Fibroblast of skin of back (primary cell): ENCODE measurements at regions not wholly inside any gene's neighbourhood (a gene's known extent, or its start where the extent isn't known, plus 50 kb on each side); places are given as distances from the start of the nearest gene placed in this dataset.

Experiments used
- DNase-seq: peaks from one replicate; pipeline ENCODE4 v3.0.0-alpha.2; 2013

GRCh38 chr10:24035761-24036160 lies 173.2 kb upstream of the KIAA1217 start:
- DNase-seq: no peak

GRCh38 chr10:24039315-24039714 lies 169.6 kb upstream of the KIAA1217 start:
- DNase-seq: no peak

- no peak for DNase-seq
These were observed 169.0 kb upstream of the KIAA1217 start for GRCh38 chr10:24039897-24040296.

- DNase-seq: peak; percentile 1
These were observed 167.9 kb upstream of the KIAA1217 start for GRCh38 chr10:24041034-24041433.

- DNase-seq: no peak
These were observed 167.1 kb upstream of the KIAA1217 start for GRCh38 chr10:24041834-24042233.

GRCh38 chr10:24042884-24043283 lies 166.1 kb upstream of the KIAA1217 start:
- DNase-seq: no peak

GRCh38 chr10:24046060-24046459 lies 162.9 kb upstream of the KIAA1217 start:
- peak; percentile 1 for DNase-seq

GRCh38 chr10:24047176-24047575 lies 161.8 kb upstream of the KIAA1217 start:
- no peak for DNase-seq

GRCh38 chr10:24054421-24054820 lies 154.5 kb upstream of the KIAA1217 start:
- no peak for DNase-seq

- DNase-seq: no peak
These were observed 128.7 kb upstream of the KIAA1217 start for GRCh38 chr10:24080207-24080606.

GRCh38 chr10:24086296-24087086 lies 122.4 kb upstream of the KIAA1217 start:
- no peak for DNase-seq

GRCh38 chr10:24091256-24091655 lies 117.7 kb upstream of the KIAA1217 start:
- no peak for DNase-seq

- no peak for DNase-seq
These were observed 112.7 kb upstream of the KIAA1217 start for GRCh38 chr10:24096281-24096680.

GRCh38 chr10:24097751-24098207 lies 111.2 kb upstream of the KIAA1217 start:
- no peak for DNase-seq

GRCh38 chr10:24104895-24105294 lies 104.0 kb upstream of the KIAA1217 start:
- DNase-seq: no peak

- no peak for DNase-seq
These were observed 95.0 kb upstream of the KIAA1217 start for GRCh38 chr10:24113901-24114300.

GRCh38 chr10:24114556-24114955 lies 94.4 kb upstream of the KIAA1217 start:
- no peak for DNase-seq

- no peak for DNase-seq
These were observed 93.5 kb upstream of the KIAA1217 start for GRCh38 chr10:24115403-24115802.

- DNase-seq: peak; percentile 24
These were observed 90.7 kb upstream of the KIAA1217 start for GRCh38 chr10:24118246-24118645.

GRCh38 chr10:24119896-24120295 lies 89.0 kb upstream of the KIAA1217 start:
- DNase-seq: no peak

GRCh38 chr10:24120646-24121045 lies 88.3 kb upstream of the KIAA1217 start:
- no peak for DNase-seq

- no peak for DNase-seq
These were observed 81.4 kb upstream of the KIAA1217 start for GRCh38 chr10:24127516-24127915.

- no peak for DNase-seq
These were observed 80.7 kb upstream of the KIAA1217 start for GRCh38 chr10:24128066-24128730.

GRCh38 chr10:24132741-24133140 lies 76.2 kb upstream of the KIAA1217 start:
- DNase-seq: peak; percentile 59
